H9 (cell line): ENCODE measurements at regions not wholly inside any gene's neighbourhood (a gene's known extent, or its start where the extent isn't known, plus 50 kb on each side); places are given as distances from the start of the nearest gene placed in this dataset.

ENCODE experiments used
- DNase-seq: peaks from one replicate; pipeline ENCODE4 v3.0.0-alpha.2; 2017
- H2AFZ ChIP-seq: one replicate; pipeline ENCODE4 v1.6.1; 2013; ENCODE audit warnings: mild to moderate bottlenecking, low read length, control low read depth, moderate library complexity
- H2AK5ac ChIP-seq: 2 replicates; pipeline ENCODE4 v1.6.1; 2013; ENCODE audit warnings: low read length, control low read depth, mixed read lengths; ENCODE audit not compliant: insufficient read length
- H2BK120ac ChIP-seq: one replicate; pipeline ENCODE4 v1.6.1; 2013; ENCODE audit warnings: low read depth, mild to moderate bottlenecking, low read length, control low read depth, inconsistent platforms; ENCODE audit not compliant: poor library complexity, severe bottlenecking
- H2BK12ac ChIP-seq: 2 replicates; pipeline ENCODE4 v1.6.1; 2013; ENCODE audit warnings: low read length, control low read depth, mixed read lengths, low read depth; ENCODE audit not compliant: insufficient read length
- H2BK15ac ChIP-seq: 2 replicates; pipeline ENCODE4 v1.6.1; 2013; ENCODE audit warnings: low read depth, low read length, control low read depth
- H2BK20ac ChIP-seq: one replicate; pipeline ENCODE4 v1.6.1; 2013; ENCODE audit warnings: low read depth, mild to moderate bottlenecking, low read length, control low read depth, inconsistent platforms; ENCODE audit not compliant: poor library complexity, severe bottlenecking
- H2BK5ac ChIP-seq: 2 replicates; pipeline ENCODE4 v1.6.1; 2013; ENCODE audit warnings: low read length, control low read depth, mixed read lengths; ENCODE audit not compliant: insufficient read length
- H3K14ac ChIP-seq: 2 replicates; pipeline ENCODE4 v1.6.1; 2013; ENCODE audit warnings: low read length, control low read depth; ENCODE audit not compliant: insufficient read depth
- H3K18ac ChIP-seq: 2 replicates; pipeline ENCODE4 v1.6.1; 2013; ENCODE audit warnings: low read depth, mild to moderate bottlenecking, mixed read lengths, low read length, control low read depth; ENCODE audit not compliant: insufficient read length
- H3K23ac ChIP-seq: 2 replicates; pipeline ENCODE4 v1.6.1; 2013; ENCODE audit warnings: low read length, control low read depth, mixed read lengths, low read depth; ENCODE audit not compliant: insufficient read length
- H3K23me2 ChIP-seq: 2 replicates; pipeline ENCODE4 v1.6.1; 2013; ENCODE audit warnings: low read depth, mild to moderate bottlenecking, mixed read lengths, low read length, control low read depth; ENCODE audit not compliant: insufficient read length, poor library complexity, severe bottlenecking
- H3K27ac ChIP-seq: 2 replicates; pipeline ENCODE4 v1.5.1; 2013; ENCODE audit warnings: low read length, control low read depth, mixed read lengths, low read depth; ENCODE audit not compliant: insufficient read length
- H3K27me3 ChIP-seq: 2 replicates; pipeline ENCODE4 v1.6.1; 2013; ENCODE audit warnings: low read length, control low read depth, inconsistent platforms; ENCODE audit not compliant: insufficient read depth
- H3K4ac ChIP-seq: 2 replicates; pipeline ENCODE4 v1.6.1; 2013; ENCODE audit warnings: low read depth, mild to moderate bottlenecking, control low read depth, inconsistent platforms, low read length, moderate library complexity
- H3K4me1 ChIP-seq: 2 replicates; pipeline ENCODE4 v1.6.1; 2013; ENCODE audit warnings: low read length, control low read depth, inconsistent platforms; ENCODE audit not compliant: insufficient read depth
- H3K4me2 ChIP-seq: 2 replicates; pipeline ENCODE4 v1.6.1; 2013; ENCODE audit warnings: low read length, control low read depth, mixed read lengths; ENCODE audit not compliant: insufficient read length, insufficient read depth
- H3K56ac ChIP-seq: 2 replicates; pipeline ENCODE4 v1.6.1; 2013; ENCODE audit warnings: low read depth, mild to moderate bottlenecking, mixed read lengths, low read length, control low read depth; ENCODE audit not compliant: insufficient read length
- H3K79me1 ChIP-seq: 2 replicates; pipeline ENCODE4 v1.6.1; 2013; ENCODE audit warnings: low read depth, mild to moderate bottlenecking, moderate library complexity, low read length, control low read depth, inconsistent platforms; ENCODE audit not compliant: insufficient read depth, poor library complexity, severe bottlenecking
- H3K79me2 ChIP-seq: 2 replicates; pipeline ENCODE4 v1.6.1; 2013; ENCODE audit warnings: low read length, control low read depth, inconsistent platforms; ENCODE audit not compliant: insufficient read depth
- H3K9ac ChIP-seq: 2 replicates; pipeline ENCODE4 v1.6.1; 2013; ENCODE audit warnings: low read length, control low read depth, mixed read lengths; ENCODE audit not compliant: insufficient read length; ENCODE audit errors: extremely low read depth
- H3K9me3 ChIP-seq: one replicate; pipeline ENCODE4 v1.6.1; 2013; ENCODE audit warnings: low read depth, low read length, inconsistent platforms; ENCODE audit not compliant: control insufficient read depth
- H3T11ph ChIP-seq: one replicate; pipeline ENCODE4 v1.6.1; 2013; ENCODE audit warnings: mild to moderate bottlenecking, low read length, control low read depth, inconsistent platforms
- H4K20me1 ChIP-seq: one replicate; pipeline ENCODE4 v1.6.1; 2013; ENCODE audit not compliant: control insufficient read depth, insufficient read length, insufficient read depth
- H4K5ac ChIP-seq: 2 replicates; pipeline ENCODE4 v1.6.1; 2013; ENCODE audit warnings: low read depth, mild to moderate bottlenecking, mixed read lengths, low read length, control low read depth; ENCODE audit not compliant: insufficient read length
- H4K8ac ChIP-seq: replicated peaks from 2 replicates; pipeline ENCODE4 v1.6.1; 2013; ENCODE audit warnings: low read length, control low read depth, mixed read lengths, low read depth; ENCODE audit not compliant: insufficient read length
- H4K91ac ChIP-seq: 2 replicates; pipeline ENCODE4 v1.6.1; 2013; ENCODE audit warnings: low read depth, mild to moderate bottlenecking, moderate library complexity, mixed read lengths, low read length, control low read depth; ENCODE audit not compliant: insufficient read length
- H3K27ac Mint-ChIP-seq, 3 experiments: 2 replicates in 2 of 3; 3 replicates in 1 of 3; pipeline ENCODE4 v1.8.0; 2020 to 2021; ENCODE audit warnings: mixed read lengths in 3 of 3, mild to moderate bottlenecking in 1 of 3, moderate library complexity in 1 of 3
- H3K27me3 Mint-ChIP-seq: 2 replicates; pipeline ENCODE4 v1.8.0; 2021; ENCODE audit warnings: low read depth, mild to moderate bottlenecking, moderate library complexity, mixed read lengths
- H3K36me3 Mint-ChIP-seq, 3 experiments: 2 replicates in 2 of 3; 3 replicates in 1 of 3; pipeline ENCODE4 v1.8.0; 2020 to 2021; ENCODE audit warnings: low read depth in 3 of 3, mixed read lengths in 3 of 3; ENCODE audit not compliant: insufficient read depth in 1 of 3
- H3K4me1 Mint-ChIP-seq, 2 experiments: 2 replicates each; pipeline ENCODE4 v1.8.0; 2020; ENCODE audit warnings: mixed read lengths in 2 of 2
- H3K4me3 Mint-ChIP-seq, 2 experiments: 2 replicates in 1 of 2; 3 replicates in 1 of 2; pipeline ENCODE4 v1.8.0; 2020 to 2021; ENCODE audit warnings: mild to moderate bottlenecking in 2 of 2, mixed read lengths in 2 of 2, moderate library complexity in 1 of 2
- H3K9me3 Mint-ChIP-seq, 2 experiments: 2 replicates in 1 of 2; 3 replicates in 1 of 2; pipeline ENCODE4 v1.8.0; 2020; ENCODE audit warnings: mild to moderate bottlenecking in 2 of 2, mixed read lengths in 2 of 2, moderate library complexity in 1 of 2
- CTCF ChIP-seq: fragments of 200-600 bp; sonication (generic); conservative IDR thresholded peaks from 3 replicates; pipeline ENCODE4 v1.8.0; 2021; ENCODE audit warnings: antibody characterized with exemption, mild to moderate bottlenecking

DNA sequence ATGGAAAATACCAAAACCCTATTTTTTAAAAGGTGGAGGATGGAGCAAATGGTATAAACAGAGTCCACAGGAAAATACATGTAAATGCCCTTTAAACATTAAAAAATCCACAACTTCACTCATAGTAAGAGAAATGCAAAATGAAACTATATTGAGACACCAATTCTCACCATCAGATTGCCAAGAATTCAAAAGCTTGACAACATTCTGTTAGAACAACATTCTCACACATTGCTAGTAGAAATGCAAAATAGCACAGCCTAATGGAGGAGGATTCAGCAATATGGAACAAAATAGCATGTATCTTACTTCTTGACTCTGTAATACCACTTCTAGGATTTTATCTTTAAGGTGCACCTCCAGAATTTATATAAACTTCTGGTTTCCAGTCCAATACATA is 351.8 kb downstream of the NXPE2 start:
- Histone ChIP-seq H3K27me3 (no peaks in the 10 kb centered on the region), H2AFZ (no peak overlapping the region), H3K79me2 (no peaks in the 10 kb centered on the region), H4K20me1 (no peaks in the 10 kb centered on the region), H3K14ac (no peak overlapping the region), H2BK20ac (no peak overlapping the region), H3T11ph (no peak overlapping the region), H2BK120ac (no peak overlapping the region), H3K23ac (no peak overlapping the region), H2BK15ac (no peak overlapping the region), H2BK12ac (no peak overlapping the region), H3K56ac (no peak overlapping the region), H3K23me2 (no peaks in the 10 kb centered on the region), H4K8ac (no peak overlapping the region), H3K18ac (no peak overlapping the region), H3K4me2 (no peak overlapping the region), H3K9ac (no peak overlapping the region), H3K79me1 (no peaks in the 10 kb centered on the region), H3K4me1 (no peaks in the 10 kb centered on the region), H2AK5ac (no peak overlapping the region), H3K27ac (no peak overlapping the region), H4K5ac (no peak overlapping the region), H4K91ac (no peak overlapping the region), H2BK5ac (no peak overlapping the region), H3K4ac (no peak overlapping the region), H3K9me3 (no peaks in the 10 kb centered on the region)
- Mint-ChIP-seq H3K27me3 (peaks cover 2% of the 10 kb centered on the region; the same call in 1 of the 2 replicates), H3K4me1 (peaks cover 5 to 10% of the 10 kb centered on the region in 2 experiments), H3K27ac (no peak overlapping the region), H3K36me3 (peaks cover 0 to 21% (median 0%) of the 10 kb centered on the region in 3 experiments; a peak in 2 of 7 replicates), H3K4me3 (no peak overlapping the region), H3K9me3 (peaks cover 9 to 10% of the 10 kb centered on the region in 2 experiments)
- no peak for DNase-seq
- no peak for TF ChIP-seq CTCF
